IMR-90 (cell line): ENCODE measurements at regions not wholly inside any gene's neighbourhood (a gene's known extent, or its start where the extent isn't known, plus 50 kb on each side); places are given as distances from the start of the nearest gene placed in this dataset.

Experiments
- ATAC-seq: fragments of 200-7000 bp; cut with Tn5 transposase; 2 replicates; pipeline ENCODE4 v1.9.1; 2020; ENCODE audit warnings: low read depth, mild to moderate bottlenecking, moderate library complexity
- BruUV-seq: library from RNA; stranded (reverse); fragments of 400-500 nt; replicated peaks from 2 replicates; lab custom pipeline; 2021; lab: Mats Ljungman, UMichigan
- CTCF ChIA-PET: fragments of 300-600 bp; formaldehyde crosslinking; extraction: SDS; loops from one replicate; lab custom pipeline; 2021; ENCODE audit warnings: antibody characterized with exemption; lab: Yijun Ruan, JAX
- POLR2A ChIA-PET: fragments of 300-600 bp; sonication (Branson Sonifier 250); formaldehyde crosslinking; loops from one replicate; lab custom pipeline; 2022; ENCODE audit warnings: antibody characterized with exemption; ENCODE audit not compliant: unreplicated experiment; lab: Charles Lee
- DNase-seq: peaks from one replicate; pipeline ENCODE4 v3.0.0; 2013
- H2AFZ ChIP-seq: replicated peaks from 2 replicates; pipeline ENCODE3; 2013; ENCODE audit warnings: low read length, mild to moderate bottlenecking; ENCODE audit not compliant: poor library complexity
- H2AK5ac ChIP-seq: 2 replicates; pipeline ENCODE4 v1.6.1; 2013; ENCODE audit warnings: low read depth, low read length, inconsistent platforms
- H2AK9ac ChIP-seq: replicated peaks from 2 replicates; pipeline ENCODE3; 2013; ENCODE audit warnings: mild to moderate bottlenecking, low read depth, low read length, moderate library complexity; ENCODE audit not compliant: poor library complexity
- H2BK120ac ChIP-seq: 2 replicates; pipeline ENCODE4 v1.6.1; 2013; ENCODE audit warnings: low read depth, low read length, inconsistent platforms
- H2BK15ac ChIP-seq: 3 replicates; pipeline ENCODE4 v1.6.1; 2013; ENCODE audit warnings: low read depth, low read length, inconsistent platforms
- H2BK20ac ChIP-seq: 2 replicates; pipeline ENCODE4 v1.6.1; 2013; ENCODE audit warnings: low read depth, mild to moderate bottlenecking, inconsistent platforms, low read length, moderate library complexity
- H2BK5ac ChIP-seq: 2 replicates; pipeline ENCODE4 v1.6.1; 2013; ENCODE audit warnings: mild to moderate bottlenecking, low read depth, low read length, inconsistent platforms; ENCODE audit not compliant: poor library complexity, severe bottlenecking
- H3K14ac ChIP-seq: replicated peaks from 2 replicates; pipeline ENCODE4 v1.6.1; 2013; ENCODE audit warnings: low read depth, low read length, inconsistent platforms
- H3K18ac ChIP-seq: 2 replicates; pipeline ENCODE4 v1.6.1; 2013; ENCODE audit warnings: low read depth, low read length, control low read depth
- H3K23ac ChIP-seq: 2 replicates; pipeline ENCODE4 v1.6.1; 2013; ENCODE audit warnings: low read depth, low read length, inconsistent platforms
- H3K27ac ChIP-seq: 2 replicates; pipeline ENCODE4 v1.5.1; 2013; ENCODE audit warnings: mild to moderate bottlenecking, control low read depth, low read length; ENCODE audit not compliant: insufficient read depth
- H3K27me3 ChIP-seq: 2 replicates; pipeline ENCODE4 v1.6.1; 2013; ENCODE audit warnings: low read length; ENCODE audit not compliant: control insufficient read depth, insufficient read depth
- H3K36me3 ChIP-seq: 2 replicates; pipeline ENCODE4 v1.6.1; 2013; ENCODE audit warnings: low read length, mixed read lengths; ENCODE audit not compliant: control insufficient read depth, insufficient read depth
- H3K4ac ChIP-seq: 2 replicates; pipeline ENCODE4 v1.6.1; 2013; ENCODE audit warnings: low read depth, low read length, inconsistent platforms
- H3K4me1 ChIP-seq: 2 replicates; pipeline ENCODE4 v1.6.1; 2013; ENCODE audit warnings: low read length, mixed read lengths; ENCODE audit not compliant: control insufficient read depth, insufficient read depth
- H3K4me2 ChIP-seq: 2 replicates; pipeline ENCODE4 v1.6.1; 2013; ENCODE audit warnings: low read depth, mild to moderate bottlenecking, control low read depth, low read length, moderate library complexity
- H3K4me3 ChIP-seq: 2 replicates; pipeline ENCODE4 v1.5.1; 2013; ENCODE audit warnings: low read depth, mild to moderate bottlenecking, control low read depth, low read length, moderate library complexity; ENCODE audit not compliant: insufficient read depth
- H3K56ac ChIP-seq: 2 replicates; pipeline ENCODE4 v1.6.1; 2013; ENCODE audit warnings: low read length, inconsistent platforms; ENCODE audit not compliant: insufficient read depth; ENCODE audit errors: extremely low read depth
- H3K79me1 ChIP-seq, 2 experiments: 2 replicates each; pipeline ENCODE4 v1.6.1; 2013; ENCODE audit warnings: low read length in 2 of 2, inconsistent platforms in 1 of 2, low read depth in 1 of 2
- H3K9ac ChIP-seq: 2 replicates; pipeline ENCODE4 v1.6.1; 2013; ENCODE audit warnings: low read depth, low read length, control low read depth
- H3K9me1 ChIP-seq: 2 replicates; pipeline ENCODE4 v1.6.1; 2013; ENCODE audit warnings: low read length, inconsistent platforms; ENCODE audit not compliant: insufficient read depth
- H3K9me3 ChIP-seq: 2 replicates; pipeline ENCODE4 v1.6.1; 2013; ENCODE audit warnings: low read length; ENCODE audit not compliant: control insufficient read depth, insufficient read depth
- H4K20me1 ChIP-seq: 2 replicates; pipeline ENCODE4 v1.6.1; 2013; ENCODE audit warnings: low read length, inconsistent platforms; ENCODE audit not compliant: insufficient read depth
- H4K5ac ChIP-seq: 2 replicates; pipeline ENCODE4 v1.6.1; 2013; ENCODE audit warnings: mild to moderate bottlenecking, low read depth, low read length, control low read depth
- H4K8ac ChIP-seq, 2 experiments: 2 replicates each; pipeline ENCODE4 v1.6.1; 2013; ENCODE audit warnings: low read depth in 2 of 2, low read length in 2 of 2, control low read depth in 1 of 2, inconsistent platforms in 1 of 2
- H4K91ac ChIP-seq: 2 replicates; pipeline ENCODE4 v1.6.1; 2013; ENCODE audit warnings: low read depth, low read length, inconsistent platforms; ENCODE audit not compliant: insufficient read depth
- CEBPB ChIP-seq: IDR thresholded peaks from 2 replicates; pipeline ENCODE4 v1.6.1; 2012; ENCODE audit warnings: low read depth, low read length, improper control_type of control experiment
- CTCF ChIP-seq: conservative IDR thresholded peaks from 2 replicates; pipeline ENCODE4 v1.5.1; 2012; ENCODE audit warnings: mild to moderate bottlenecking, low read depth, low read length, improper control_type of control experiment
- FOS ChIP-seq: fragments of 150-350 bp; IDR thresholded peaks from 2 replicates; pipeline ENCODE4 v1.6.1; 2016; ENCODE audit warnings: low read depth, low read length
- MAFK ChIP-seq: IDR thresholded peaks from 2 replicates; pipeline ENCODE4 v1.6.1; 2012; ENCODE audit warnings: low read depth, low read length, improper control_type of control experiment
- MAZ ChIP-seq: IDR thresholded peaks from 2 replicates; pipeline ENCODE4 v1.6.1; 2012; ENCODE audit warnings: low read depth, mild to moderate bottlenecking, low read length, improper control_type of control experiment, moderate library complexity, borderline replicate concordance
- NFE2L2 ChIP-seq: fragments of 150-350 bp; IDR thresholded peaks from 2 replicates; pipeline ENCODE4 v1.6.1; 2016; ENCODE audit warnings: low read depth, mild to moderate bottlenecking, low read length
- POLR2A ChIP-seq: IDR thresholded peaks from 2 replicates; pipeline ENCODE4 v1.6.1; 2012; ENCODE audit warnings: mild to moderate bottlenecking, low read depth, low read length
- RAD21 ChIP-seq: IDR thresholded peaks from 2 replicates; pipeline ENCODE4 v1.6.1; 2012; ENCODE audit warnings: low read length, improper control_type of control experiment
- RCOR1 ChIP-seq: IDR thresholded peaks from 2 replicates; pipeline ENCODE4 v1.6.1; 2012; ENCODE audit warnings: mild to moderate bottlenecking, low read length, improper control_type of control experiment; ENCODE audit not compliant: insufficient replicate concordance
- SMC3 ChIP-seq: fragments of 150-350 bp; IDR thresholded peaks from 2 replicates; pipeline ENCODE4 v1.6.1; 2016; ENCODE audit warnings: low read depth, mild to moderate bottlenecking, antibody characterized with exemption, low read length, moderate library complexity
- USF2 ChIP-seq: fragments of 150-350 bp; IDR thresholded peaks from 2 replicates; pipeline ENCODE4 v1.6.1; 2017; ENCODE audit warnings: mild to moderate bottlenecking, antibody characterized with exemption, low read length, low read depth
- WGBS, 2 experiments: methylation state at CpG; one replicate each; pipeline versions ENCODE4 v1.1.5 to v1.1.7; 2013; ENCODE audit warnings: missing lambda C conversion rate in 2 of 2; ENCODE audit not compliant: insufficient read length in 1 of 2; ENCODE audit errors: extremely low coverage in 2 of 2; 5-methylcytosine and 5-hydroxymethylcytosine counted together
- dilution Hi-C: fragments of 300-500 bp; cut with HindIII; formaldehyde crosslinking; loops from one replicate; pipeline ENCODE4 v1.14.3; 2018; ENCODE audit warnings: low sequenced_read_pairs; ENCODE audit not compliant: unreplicated experiment
- in situ Hi-C: fragments of 300-500 bp; cut with MboI; formaldehyde crosslinking; loops from 3 replicates; pipeline ENCODE4 v1.14.3; 2019; ENCODE audit warnings: low sequenced_read_pairs, inconsistent platforms, mixed read lengths
- intact Hi-C: fragments of 100-400 bp; cut with micrococcal nuclease; formaldehyde crosslinking; loops from 2 replicates; pipeline ENCODE4 v1.10.0; 2022
- TF ChIP-seq, protein P1 (sequence below): fragments of 150-350 bp; IDR thresholded peaks from 2 replicates; pipeline ENCODE4 v1.6.1; 2016; ENCODE audit warnings: low read depth, mild to moderate bottlenecking, low read length, moderate library complexity, borderline replicate concordance

DNA sequence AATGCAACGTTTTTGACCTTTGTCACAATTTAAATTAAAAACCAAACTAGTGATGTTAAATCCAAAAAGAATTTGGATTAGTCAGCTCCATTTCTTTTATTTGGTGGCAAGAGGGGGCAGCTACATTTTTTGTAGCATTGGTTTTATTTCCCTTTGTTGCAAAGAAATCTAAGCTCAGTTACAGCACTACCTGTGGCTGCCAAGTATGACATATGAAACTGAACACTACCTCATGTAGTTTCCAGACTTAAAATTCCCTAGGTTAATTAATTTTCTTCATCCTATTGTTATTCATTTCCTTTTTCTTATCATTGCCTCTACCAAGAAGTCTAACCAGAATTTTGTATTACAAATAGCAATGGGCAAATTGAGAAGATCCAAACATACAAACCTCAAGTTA, 393.5 kb downstream of the BRINP1 start:
- no TSS peak for BruUV-seq
- dilution Hi-C loops, result no loop called here
- no peak overlapping the region for H2AFZ ChIP-seq
- H3K23ac ChIP-seq, result no peak overlapping the region
- H3K36me3 ChIP-seq, result no peaks in the 10 kb centered on the region
- no peaks in the 10 kb centered on the region for H3K27me3 ChIP-seq
- POLR2A ChIA-PET, result no interaction called here
- H3K79me1 ChIP-seq, result no peaks in the 10 kb centered on the region
- CTCF ChIA-PET, result no interaction called here
- no peak overlapping the region for H4K5ac ChIP-seq
- peaks cover 3% of the 10 kb centered on the region; the same call in 1 of the 2 replicates for H3K9me3 ChIP-seq
- H4K8ac ChIP-seq, result no peak overlapping the region
- DNase-seq (no peak), ATAC-seq (no peak)
- H3K27ac ChIP-seq, result no peak overlapping the region
- no peak for TF ChIP-seq SMC3
- TF ChIP-seq, protein P1, sequence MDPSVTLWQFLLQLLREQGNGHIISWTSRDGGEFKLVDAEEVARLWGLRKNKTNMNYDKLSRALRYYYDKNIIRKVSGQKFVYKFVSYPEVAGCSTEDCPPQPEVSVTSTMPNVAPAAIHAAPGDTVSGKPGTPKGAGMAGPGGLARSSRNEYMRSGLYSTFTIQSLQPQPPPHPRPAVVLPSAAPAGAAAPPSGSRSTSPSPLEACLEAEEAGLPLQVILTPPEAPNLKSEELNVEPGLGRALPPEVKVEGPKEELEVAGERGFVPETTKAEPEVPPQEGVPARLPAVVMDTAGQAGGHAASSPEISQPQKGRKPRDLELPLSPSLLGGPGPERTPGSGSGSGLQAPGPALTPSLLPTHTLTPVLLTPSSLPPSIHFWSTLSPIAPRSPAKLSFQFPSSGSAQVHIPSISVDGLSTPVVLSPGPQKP, result no peak
- TF ChIP-seq POLR2A, result no peak
- TF ChIP-seq CEBPB, result no peak
- no peak for TF ChIP-seq MAFK
- TF ChIP-seq RCOR1, result no peak
- TF ChIP-seq USF2, result no peak
- no peak for TF ChIP-seq NFE2L2
- no peak for TF ChIP-seq CTCF
- TF ChIP-seq FOS, result no peak
- TF ChIP-seq MAZ, result no peak
- no peak for TF ChIP-seq RAD21
- no peak overlapping the region for H3K18ac ChIP-seq
- in situ Hi-C loops, result no loop called here
- H2BK20ac ChIP-seq, result no peak overlapping the region
- no peak overlapping the region for H3K4me2 ChIP-seq
- intact Hi-C loops, result no loop called here
- H2AK5ac ChIP-seq, result no peak overlapping the region
- WGBS, 2 experiments, result no CpG with 5 or more reads among the region's 1 CpG
- no peaks in the 10 kb centered on the region for H3K9me1 ChIP-seq
- H2AK9ac ChIP-seq, result no peak overlapping the region
- H4K91ac ChIP-seq, result no peak overlapping the region
- no peak overlapping the region for H2BK120ac ChIP-seq
- no peak overlapping the region for H2BK5ac ChIP-seq
- H4K20me1 ChIP-seq, result no peaks in the 10 kb centered on the region
- H3K4me3 ChIP-seq, result no peak overlapping the region
- no peak overlapping the region for H3K14ac ChIP-seq
- no peak overlapping the region for H3K4ac ChIP-seq
- H3K4me1 ChIP-seq, result no peaks in the 10 kb centered on the region
- no peak overlapping the region for H3K9ac ChIP-seq
- H2BK15ac ChIP-seq, result no peak overlapping the region
- no peak overlapping the region for H3K56ac ChIP-seq
